22Rv1 (cell line): ENCODE measurements at regions not wholly inside any gene's neighbourhood (a gene's known extent, or its start where the extent isn't known, plus 50 kb on each side); places are given as distances from the start of the nearest gene placed in this dataset.
"Not testable (repeated sequence)": the region's sequence is repeated elsewhere in the genome, so short reads cannot be mapped to it uniquely, and the experiment has no call there.

ENCODE experiments used
- H3K27ac ChIP-seq: fragments of 450-650 bp; 2 replicates; pipeline ENCODE4 v1.5.1; 2017
- CTCF ChIP-seq: fragments of 450-650 bp; IDR thresholded peaks from 2 replicates; pipeline ENCODE4 v1.5.1; 2017; ENCODE audit warnings: mild to moderate bottlenecking
- ZFX ChIP-seq: fragments of 450-650 bp; IDR thresholded peaks from 2 replicates; pipeline ENCODE4 v1.6.1; 2017; ENCODE audit warnings: antibody characterized with exemption, borderline replicate concordance

- no peak for TF ChIP-seq ZFX
- no peak for TF ChIP-seq CTCF
- no peak overlapping the region for H3K27ac ChIP-seq
Observed at GRCh38 chr3:191637611-191638010, 176.6 kb downstream of the PYDC2 start.

GRCh38 chr3:191641789-191642188 is 180.8 kb downstream of the PYDC2 start:
- TF ChIP-seq ZFX, result no peak
- no peak for TF ChIP-seq CTCF
- H3K27ac ChIP-seq, result no peak overlapping the region

GRCh38 chr3:191644291-191644690 is 183.3 kb downstream of the PYDC2 start:
- H3K27ac ChIP-seq, result no peak overlapping the region
- TF ChIP-seq ZFX, result no peak

GRCh38 chr3:191646242-191646641 is 185.3 kb downstream of the PYDC2 start:
- no peak for TF ChIP-seq CTCF
- no peak for TF ChIP-seq ZFX
- H3K27ac ChIP-seq, result no peak overlapping the region

- H3K27ac ChIP-seq, result no peak overlapping the region
- TF ChIP-seq CTCF (no peak), ZFX (no peak)
Observed at GRCh38 chr3:191648787-191649186, 187.8 kb downstream of the PYDC2 start.

- H3K27ac ChIP-seq, result no peak overlapping the region
- TF ChIP-seq CTCF, result no peak
- no peak for TF ChIP-seq ZFX
Observed at GRCh38 chr3:191649626-191650025, 188.7 kb downstream of the PYDC2 start.

GRCh38 chr3:191658781-191659419 is 197.9 kb downstream of the PYDC2 start:
- H3K27ac ChIP-seq, result not testable (repeated sequence)

- H3K27ac ChIP-seq, result not testable (repeated sequence)
Observed at GRCh38 chr3:191662150-191662549, 201.2 kb downstream of the PYDC2 start.

GRCh38 chr3:191680989-191681597 is 220.1 kb downstream of the PYDC2 start:
- H3K27ac ChIP-seq, result no peak overlapping the region
- TF ChIP-seq ZFX, result no peak
- no peak for TF ChIP-seq CTCF
